Fibroblast of lung (primary cell): ENCODE measurements at regions not wholly inside any gene's neighbourhood (a gene's known extent, or its start where the extent isn't known, plus 50 kb on each side); places are given as distances from the start of the nearest gene placed in this dataset.

Source experiments
- DNase-seq, 2 donors: peaks; one replicate each; pipeline versions ENCODE4 v3.0.0 to v3.0.0-alpha.2; 2010; ENCODE audit warnings: low read depth in 2 of 2
- H2AFZ ChIP-seq: 2 replicates; pipeline ENCODE4 v1.5.1; 2012; ENCODE audit warnings: low read length, control low read depth, inconsistent platforms
- H3K27ac ChIP-seq: 2 replicates; pipeline ENCODE4 v1.5.1; 2011; ENCODE audit warnings: low read length, control low read depth; ENCODE audit not compliant: insufficient read depth
- H3K27me3 ChIP-seq: 2 replicates; pipeline ENCODE4 v1.5.1; 2011; ENCODE audit warnings: mild to moderate bottlenecking, low read length; ENCODE audit not compliant: control insufficient read depth, insufficient read depth
- H3K36me3 ChIP-seq: 2 replicates; pipeline ENCODE4 v1.5.1; 2011; ENCODE audit warnings: low read length; ENCODE audit not compliant: control insufficient read depth, insufficient read depth
- H3K4me1 ChIP-seq: 2 replicates; pipeline ENCODE4 v1.5.1; 2011; ENCODE audit warnings: low read length; ENCODE audit not compliant: control insufficient read depth, insufficient read depth; ENCODE audit errors: extremely low read depth
- H3K4me2 ChIP-seq: 2 replicates; pipeline ENCODE4 v1.5.1; 2011; ENCODE audit warnings: low read length, control low read depth; ENCODE audit not compliant: insufficient read depth; ENCODE audit errors: extremely low read depth
- H3K4me3 ChIP-seq, 4 experiments: fragments of 200-600 bp in 1 of 4; sonication (generic) in 1 of 4; replicated peaks in 1 of 4; 2 replicates each; pipeline ENCODE4 v1.5.1; 2011 to 2016; ENCODE audit warnings: low read length in 4 of 4, low read depth in 3 of 4, mild to moderate bottlenecking in 3 of 4, control low read depth in 2 of 4, inconsistent platforms in 1 of 4, mixed read lengths in 1 of 4; ENCODE audit not compliant: insufficient read depth in 1 of 4; ENCODE audit errors: control extremely low read depth in 1 of 4
- H3K79me2 ChIP-seq: 2 replicates; pipeline ENCODE4 v1.5.1; 2012; ENCODE audit warnings: mild to moderate bottlenecking, low read length, inconsistent platforms; ENCODE audit not compliant: control insufficient read depth, insufficient read depth
- H3K9ac ChIP-seq: 2 replicates; pipeline ENCODE4 v1.5.1; 2011; ENCODE audit warnings: mild to moderate bottlenecking, low read length, control low read depth; ENCODE audit not compliant: insufficient read depth
- H3K9me3 ChIP-seq: 2 replicates; pipeline ENCODE4 v1.5.1; 2012; ENCODE audit warnings: low read depth, low read length; ENCODE audit not compliant: control insufficient read depth, insufficient read depth
- H4K20me1 ChIP-seq: 2 replicates; pipeline ENCODE4 v1.5.1; 2011; ENCODE audit warnings: low read length; ENCODE audit not compliant: control insufficient read depth, insufficient read depth; ENCODE audit errors: extremely low read depth
- EZH2 ChIP-seq: IDR thresholded peaks from 2 replicates; pipeline ENCODE4 v1.5.1; 2012; ENCODE audit warnings: low read length, control low read depth, mild to moderate bottlenecking; ENCODE audit errors: missing control alignments
- TF ChIP-seq, protein P1 (sequence below), 2 donors: IDR thresholded peaks in 1 of 2; conservative IDR thresholded peaks in 1 of 2; 1 replicate in 1 of 2; 2 replicates in 1 of 2; pipeline ENCODE4 v1.5.1; 2011 to 2012; ENCODE audit warnings: low read length in 2 of 2, control low read depth in 1 of 2, inconsistent platforms in 1 of 2, low read depth in 1 of 2, mild to moderate bottlenecking in 1 of 2

DNA sequence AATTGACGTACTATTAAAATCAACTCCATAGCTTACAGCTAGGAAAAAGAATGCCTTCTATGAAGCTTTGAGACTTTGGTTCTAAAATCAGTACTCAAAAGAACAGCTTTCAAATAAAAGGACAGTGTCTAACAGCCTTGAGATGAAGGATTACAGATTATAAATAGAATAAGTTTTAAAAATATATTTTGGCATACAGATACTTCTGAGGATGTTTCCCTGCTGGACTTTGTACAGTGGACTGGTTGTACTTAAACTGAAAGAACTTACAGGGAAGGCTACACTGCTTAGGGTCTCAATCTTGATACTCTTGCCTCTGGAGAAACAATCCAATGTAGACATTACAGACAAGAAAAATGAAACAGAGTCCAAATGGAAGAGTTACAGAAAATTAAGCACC is 452.7 kb downstream of the CETN3 start:
- H4K20me1 ChIP-seq: no peaks in the 10 kb centered on the region
- H3K27ac ChIP-seq: no peak overlapping the region
- no peak overlapping the region for H2AFZ ChIP-seq
- H3K79me2 ChIP-seq: no peaks in the 10 kb centered on the region
- H3K4me1 ChIP-seq: no peaks in the 10 kb centered on the region
- H3K4me3 ChIP-seq: no peak overlapping the region
- H3K4me2 ChIP-seq: no peak overlapping the region
- no peaks in the 10 kb centered on the region for H3K27me3 ChIP-seq
- DNase-seq: no peak
- no peaks in the 10 kb centered on the region for H3K9me3 ChIP-seq
- TF ChIP-seq EZH2: no peak
- TF ChIP-seq, protein P1, sequence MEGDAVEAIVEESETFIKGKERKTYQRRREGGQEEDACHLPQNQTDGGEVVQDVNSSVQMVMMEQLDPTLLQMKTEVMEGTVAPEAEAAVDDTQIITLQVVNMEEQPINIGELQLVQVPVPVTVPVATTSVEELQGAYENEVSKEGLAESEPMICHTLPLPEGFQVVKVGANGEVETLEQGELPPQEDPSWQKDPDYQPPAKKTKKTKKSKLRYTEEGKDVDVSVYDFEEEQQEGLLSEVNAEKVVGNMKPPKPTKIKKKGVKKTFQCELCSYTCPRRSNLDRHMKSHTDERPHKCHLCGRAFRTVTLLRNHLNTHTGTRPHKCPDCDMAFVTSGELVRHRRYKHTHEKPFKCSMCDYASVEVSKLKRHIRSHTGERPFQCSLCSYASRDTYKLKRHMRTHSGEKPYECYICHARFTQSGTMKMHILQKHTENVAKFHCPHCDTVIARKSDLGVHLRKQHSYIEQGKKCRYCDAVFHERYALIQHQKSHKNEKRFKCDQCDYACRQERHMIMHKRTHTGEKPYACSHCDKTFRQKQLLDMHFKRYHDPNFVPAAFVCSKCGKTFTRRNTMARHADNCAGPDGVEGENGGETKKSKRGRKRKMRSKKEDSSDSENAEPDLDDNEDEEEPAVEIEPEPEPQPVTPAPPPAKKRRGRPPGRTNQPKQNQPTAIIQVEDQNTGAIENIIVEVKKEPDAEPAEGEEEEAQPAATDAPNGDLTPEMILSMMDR (conservative IDR thresholded peaks at IDR 0.05 in 1 of 2, IDR thresholded peaks at IDR 0.05 in 1 of 2; ENCODE audit: low read depth in 1 of 2, low read length in 2 of 2): no peak
- H3K36me3 ChIP-seq: no peaks in the 10 kb centered on the region
- H3K9ac ChIP-seq: no peak overlapping the region

DNA sequence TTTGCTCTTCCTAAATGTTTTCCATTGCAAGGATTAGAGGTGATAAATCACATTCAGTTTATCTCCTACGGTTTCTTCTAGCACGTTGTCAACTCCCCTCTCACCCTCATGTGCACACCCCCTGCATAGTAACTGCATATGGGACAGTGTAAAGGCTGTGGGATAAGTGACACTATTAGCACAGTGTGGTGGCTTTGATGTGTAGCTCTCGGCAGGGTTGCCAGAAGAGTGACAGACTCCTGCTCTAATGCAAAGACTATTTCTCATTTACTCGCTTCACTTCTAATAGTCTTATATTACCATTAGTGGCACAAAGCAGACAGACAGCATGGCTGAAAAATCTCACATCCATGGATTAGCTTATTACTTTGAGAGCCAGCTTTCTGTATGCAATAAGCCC is 454.6 kb downstream of the CETN3 start:
- Histone ChIP-seq H3K27ac (no peak overlapping the region), H3K9me3 (no peaks in the 10 kb centered on the region), H3K4me3 (no peak overlapping the region), H3K4me1 (no peaks in the 10 kb centered on the region), H2AFZ (no peak overlapping the region), H3K79me2 (no peaks in the 10 kb centered on the region), H3K27me3 (no peaks in the 10 kb centered on the region), H3K9ac (no peak overlapping the region), H3K36me3 (no peaks in the 10 kb centered on the region), H4K20me1 (no peaks in the 10 kb centered on the region), H3K4me2 (no peak overlapping the region)
- TF ChIP-seq, protein P1 (conservative IDR thresholded peaks at IDR 0.05 in 1 of 2, IDR thresholded peaks at IDR 0.05 in 1 of 2; ENCODE audit: low read depth in 1 of 2, low read length in 2 of 2): no peak
- no peak for TF ChIP-seq EZH2
- DNase-seq: no peak

DNA sequence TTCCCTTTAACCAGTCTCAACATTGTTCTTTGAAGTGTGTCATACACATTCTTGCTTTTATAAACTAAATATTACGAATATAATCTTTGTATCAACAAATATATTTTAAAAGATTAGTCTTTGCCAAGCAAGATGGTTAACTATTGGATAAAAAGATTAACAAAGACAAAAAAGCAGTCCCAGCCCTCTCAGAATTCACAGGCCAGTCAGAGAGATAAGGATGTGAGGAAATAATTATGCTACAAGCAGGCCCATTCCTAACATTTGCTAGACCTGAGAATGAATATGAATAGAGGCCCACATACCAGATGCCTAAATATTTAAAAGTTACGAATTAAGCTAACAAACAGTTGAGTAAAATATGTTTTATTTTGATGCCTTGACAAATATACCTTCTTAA is 457.7 kb downstream of the CETN3 start:
- H2AFZ ChIP-seq: no peak overlapping the region
- DNase-seq: no peak

More for the DNA sequence above, 457.7 kb downstream of the CETN3 start:
- no peaks in the 10 kb centered on the region for H3K79me2 ChIP-seq
- no peaks in the 10 kb centered on the region for H3K27me3 ChIP-seq
- H3K36me3 ChIP-seq: no peaks in the 10 kb centered on the region
- no peak overlapping the region for H3K9ac ChIP-seq
- no peaks in the 10 kb centered on the region for H3K9me3 ChIP-seq
- H3K4me3 ChIP-seq: no peak overlapping the region
- no peak overlapping the region for H3K27ac ChIP-seq
- no peak overlapping the region for H3K4me2 ChIP-seq
- no peaks in the 10 kb centered on the region for H3K4me1 ChIP-seq
- TF ChIP-seq EZH2: no peak
- TF ChIP-seq, protein P1 (conservative IDR thresholded peaks at IDR 0.05 in 1 of 2, IDR thresholded peaks at IDR 0.05 in 1 of 2; ENCODE audit: low read depth in 1 of 2, low read length in 2 of 2): no peak
- H4K20me1 ChIP-seq: no peaks in the 10 kb centered on the region
